AG09319 (cell line): ENCODE measurements at regions not wholly inside any gene's neighbourhood (a gene's known extent, or its start where the extent isn't known, plus 50 kb on each side); places are given as distances from the start of the nearest gene placed in this dataset.

Experiments
- DNase-seq: peaks from one replicate; pipeline ENCODE4 v3.0.0-alpha.2; 2010; ENCODE audit warnings: low read depth; ENCODE audit errors: extremely low read depth
- CTCF ChIP-seq: IDR thresholded peaks from 2 replicates; pipeline ENCODE4 v1.5.1; 2011; ENCODE audit warnings: low read depth, mild to moderate bottlenecking, inconsistent platforms, low read length, moderate library complexity

- no peak for DNase-seq
- TF ChIP-seq CTCF = no peak
These were observed 85.7 kb downstream of the ADRA2C start for GRCh38 chr4:3851881-3852280.

GRCh38 chr4:3852309-3852708 lies 86.1 kb downstream of the ADRA2C start:
- no peak for TF ChIP-seq CTCF
- no peak for DNase-seq

- DNase-seq = no peak
- TF ChIP-seq CTCF = no peak
These were observed 86.5 kb downstream of the ADRA2C start for GRCh38 chr4:3852711-3853110.

- DNase-seq = no peak
- no peak for TF ChIP-seq CTCF
These were observed 87.3 kb downstream of the ADRA2C start for GRCh38 chr4:3853388-3854035.

GRCh38 chr4:3854661-3855060 lies 88.5 kb downstream of the ADRA2C start:
- TF ChIP-seq CTCF = no peak

GRCh38 chr4:3855646-3856045 lies 89.5 kb downstream of the ADRA2C start:
- TF ChIP-seq CTCF = no peak
- DNase-seq = no peak

More at GRCh38 chr4:3854661-3855060, 88.5 kb downstream of the ADRA2C start:
- DNase-seq = no peak

- TF ChIP-seq CTCF = no peak
- DNase-seq = no peak
These were observed 90.5 kb downstream of the ADRA2C start for GRCh38 chr4:3856604-3857204.
